Right ventricle myocardium superior (tissue), 1 donor: ENCODE measurements at regions not wholly inside any gene's neighbourhood (a gene's known extent, or its start where the extent isn't known, plus 50 kb on each side); places are given as distances from the start of the nearest gene placed in this dataset.
A peak's percentile ranks its signal among the peaks of the same experiment; 100 is the strongest.

Experiments used
- ATAC-seq: fragments of 200-7000 bp; cut with Tn5 transposase; one replicate; pipeline ENCODE4 v1.9.1; 2020; ENCODE audit warnings: mild to moderate bottlenecking; ENCODE audit not compliant: poor library complexity
- DNase-seq: peaks from one replicate; pipeline ENCODE4 v3.0.0-alpha.2; 2020
- intact Hi-C: fragments of 100-400 bp; cut with DNase I; formaldehyde crosslinking; loops from one replicate; pipeline ENCODE4 v1.11.2; 2022
- donor health status: DM: no; HTN: yes; CAD: no; lungs with severe emphysema.

- intact Hi-C loops, result no loop called here
- ATAC-seq (peak; percentile 61), DNase-seq (peak; percentile 47)
Observed at GRCh38 chr2:64374686-64375085, 79.3 kb upstream of the LGALSL start.

GRCh38 chr2:64376926-64377325 lies 77.0 kb upstream of the LGALSL start:
- ATAC-seq (no peak), DNase-seq (no peak)
- intact Hi-C loops, result no loop called here

- no peak for ATAC-seq
- DNase-seq, result no peak
- intact Hi-C loops, result no loop called here
Observed at GRCh38 chr2:64379186-64379585, 74.8 kb upstream of the LGALSL start.

- ATAC-seq, result no peak
- DNase-seq, result no peak
Observed at GRCh38 chr2:64380853-64381527, 73.0 kb upstream of the LGALSL start.

GRCh38 chr2:64383016-64383591 lies 70.9 kb upstream of the LGALSL start:
- intact Hi-C loops, result no loop called here
- ATAC-seq (peak; percentile 43), DNase-seq (no peak)

More at GRCh38 chr2:64380853-64381527, 73.0 kb upstream of the LGALSL start:
- intact Hi-C loops, result no loop called here

- DNase-seq (no peak), ATAC-seq (no peak)
- intact Hi-C loops, result no loop called here
Observed at GRCh38 chr2:64383881-64384280, 70.1 kb upstream of the LGALSL start.

- intact Hi-C loops, result no loop called here
- ATAC-seq (no peak), DNase-seq (no peak)
Observed at GRCh38 chr2:64386676-64387075, 67.3 kb upstream of the LGALSL start.

- ATAC-seq (no peak), DNase-seq (no peak)
- intact Hi-C loops, result no loop called here
Observed at GRCh38 chr2:64390586-64390985, 63.4 kb upstream of the LGALSL start.

- ATAC-seq (peak; percentile 20), DNase-seq (no peak)
- intact Hi-C loops, result no loop called here
Observed at GRCh38 chr2:64391424-64391823, 62.5 kb upstream of the LGALSL start.

- intact Hi-C loops, result no loop called here
- DNase-seq, result no peak
- no peak for ATAC-seq
Observed at GRCh38 chr2:64391940-64392339, 62.0 kb upstream of the LGALSL start.

- DNase-seq (no peak), ATAC-seq (no peak)
- intact Hi-C loops, result no loop called here
Observed at GRCh38 chr2:64392529-64392928, 61.4 kb upstream of the LGALSL start.

GRCh38 chr2:64393383-64394010 lies 60.5 kb upstream of the LGALSL start:
- ATAC-seq (no peak), DNase-seq (no peak)
- intact Hi-C loops, result no loop called here

GRCh38 chr2:64394153-64394552 lies 59.8 kb upstream of the LGALSL start:
- DNase-seq (no peak), ATAC-seq (no peak)
- intact Hi-C loops, result no loop called here

- DNase-seq (no peak), ATAC-seq (no peak)
- intact Hi-C loops, result no loop called here
Observed at GRCh38 chr2:64396001-64396400, 58.0 kb upstream of the LGALSL start.

- intact Hi-C loops, result no loop called here
- ATAC-seq, result no peak
- DNase-seq, result no peak
Observed at GRCh38 chr2:64396551-64396950, 57.4 kb upstream of the LGALSL start.

GRCh38 chr2:64398516-64399129 lies 55.3 kb upstream of the LGALSL start:
- intact Hi-C loops, result no loop called here
- no peak for DNase-seq
- no peak for ATAC-seq

GRCh38 chr2:64399521-64399920 lies 54.4 kb upstream of the LGALSL start:
- intact Hi-C loops, result no loop called here
- DNase-seq (no peak), ATAC-seq (no peak)

GRCh38 chr2:64400105-64400728 lies 53.7 kb upstream of the LGALSL start:
- intact Hi-C loops, result loop anchor here (5.0 kb wide), 1 partner anchor 52 kb away; the partner anchor contains the start of gene LGALSL
- no peak for DNase-seq
- ATAC-seq, result no peak

GRCh38 chr2:64400733-64401528 lies 53.0 kb upstream of the LGALSL start:
- intact Hi-C loops, result loop anchor here (5.0 kb wide), 1 partner anchor 51 kb away; the partner anchor contains the start of gene LGALSL
- ATAC-seq (no peak), DNase-seq (no peak)
